Ascending aorta (tissue), 2 donors: ENCODE measurements at regions not wholly inside any gene's neighbourhood (a gene's known extent, or its start where the extent isn't known, plus 50 kb on each side); places are given as distances from the start of the nearest gene placed in this dataset.

Source experiments
- DNase-seq, 2 donors: peaks; one replicate each; pipeline ENCODE4 v3.0.0-alpha.2; 2019; ENCODE audit warnings: low spot score in 2 of 2
- H3K27ac ChIP-seq, 2 donors: fragments of 200-600 bp; sonication (generic); one replicate each; pipeline ENCODE4 v1.5.1; 2016 to 2017; ENCODE audit warnings: mild to moderate bottlenecking in 1 of 2
- H3K27me3 ChIP-seq: fragments of 200-600 bp; sonication (generic); one replicate; pipeline ENCODE4 v1.5.1; 2017
- H3K36me3 ChIP-seq, 2 donors: fragments of 200-600 bp; sonication (generic); one replicate each; pipeline ENCODE4 v1.5.1; 2016
- H3K4me1 ChIP-seq, 2 donors: fragments of 200-600 bp; sonication (generic); one replicate each; pipeline ENCODE4 v1.5.1; 2016 to 2017; ENCODE audit warnings: mild to moderate bottlenecking in 1 of 2
- H3K4me3 ChIP-seq, 2 donors: fragments of 200-600 bp; sonication (generic); one replicate each; pipeline ENCODE4 v1.5.1; 2016 to 2017; ENCODE audit warnings: mild to moderate bottlenecking in 1 of 2
- H3K9me3 ChIP-seq, 2 donors: fragments of 200-600 bp; sonication (generic); one replicate each; pipeline ENCODE4 v1.5.1; 2016
- intact Hi-C: fragments of 100-400 bp; cut with DNase I; formaldehyde crosslinking; loops from one replicate; pipeline ENCODE4 v1.15.1; 2023
- TF ChIP-seq, protein P1 (sequence below), 3 experiments: fragments of 200-600 bp in 2 of 3; fragments of 450-650 bp in 1 of 3; sonication (generic) in 2 of 3; IDR thresholded peaks; one replicate each; pipeline ENCODE4 v1.5.1; 2016 to 2019; ENCODE audit warnings: antibody characterized with exemption in 3 of 3, mild to moderate bottlenecking in 1 of 3, moderate library complexity in 1 of 3

DNA sequence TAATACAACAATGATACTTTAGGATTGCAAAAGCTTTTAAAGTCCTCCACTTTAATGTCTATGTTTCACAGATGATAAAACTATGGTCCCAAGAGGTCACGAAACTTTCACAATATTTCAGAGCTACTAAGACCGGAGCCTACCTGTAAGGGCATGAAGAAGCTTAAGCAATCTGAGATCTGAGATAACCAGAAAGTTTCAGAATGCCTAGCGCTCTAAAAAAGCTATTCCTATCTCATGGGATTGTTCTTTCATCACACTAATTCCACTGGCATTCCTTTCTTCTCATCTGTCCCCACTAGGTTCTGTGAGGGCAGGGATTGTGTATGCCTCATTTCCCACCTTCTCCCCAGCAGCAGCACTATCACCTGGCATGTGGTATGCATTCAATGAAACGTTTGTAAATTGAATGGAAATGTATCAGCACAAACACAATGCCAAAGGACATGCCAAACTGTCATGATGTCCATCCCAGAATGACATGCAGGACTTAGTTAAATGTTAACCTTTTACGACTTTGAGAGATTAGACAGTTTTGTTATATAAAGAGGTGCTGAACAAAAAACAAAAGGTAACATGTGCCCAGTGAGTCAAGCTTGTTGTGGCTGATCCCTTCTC, 104.7 kb upstream of the NR2F2 start:
- no peaks in the 10 kb centered on the region for H3K36me3 ChIP-seq
- intact Hi-C loops = no loop called here
- DNase-seq = no peak
- no peaks in the 10 kb centered on the region for H3K4me1 ChIP-seq
- H3K27ac ChIP-seq = no peak overlapping the region
- no peaks in the 10 kb centered on the region for H3K27me3 ChIP-seq
- TF ChIP-seq, protein P1, sequence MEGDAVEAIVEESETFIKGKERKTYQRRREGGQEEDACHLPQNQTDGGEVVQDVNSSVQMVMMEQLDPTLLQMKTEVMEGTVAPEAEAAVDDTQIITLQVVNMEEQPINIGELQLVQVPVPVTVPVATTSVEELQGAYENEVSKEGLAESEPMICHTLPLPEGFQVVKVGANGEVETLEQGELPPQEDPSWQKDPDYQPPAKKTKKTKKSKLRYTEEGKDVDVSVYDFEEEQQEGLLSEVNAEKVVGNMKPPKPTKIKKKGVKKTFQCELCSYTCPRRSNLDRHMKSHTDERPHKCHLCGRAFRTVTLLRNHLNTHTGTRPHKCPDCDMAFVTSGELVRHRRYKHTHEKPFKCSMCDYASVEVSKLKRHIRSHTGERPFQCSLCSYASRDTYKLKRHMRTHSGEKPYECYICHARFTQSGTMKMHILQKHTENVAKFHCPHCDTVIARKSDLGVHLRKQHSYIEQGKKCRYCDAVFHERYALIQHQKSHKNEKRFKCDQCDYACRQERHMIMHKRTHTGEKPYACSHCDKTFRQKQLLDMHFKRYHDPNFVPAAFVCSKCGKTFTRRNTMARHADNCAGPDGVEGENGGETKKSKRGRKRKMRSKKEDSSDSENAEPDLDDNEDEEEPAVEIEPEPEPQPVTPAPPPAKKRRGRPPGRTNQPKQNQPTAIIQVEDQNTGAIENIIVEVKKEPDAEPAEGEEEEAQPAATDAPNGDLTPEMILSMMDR (IDR thresholded peaks at IDR 0.05) = no peak
- H3K9me3 ChIP-seq = no peaks in the 10 kb centered on the region
- no peak overlapping the region for H3K4me3 ChIP-seq

DNA sequence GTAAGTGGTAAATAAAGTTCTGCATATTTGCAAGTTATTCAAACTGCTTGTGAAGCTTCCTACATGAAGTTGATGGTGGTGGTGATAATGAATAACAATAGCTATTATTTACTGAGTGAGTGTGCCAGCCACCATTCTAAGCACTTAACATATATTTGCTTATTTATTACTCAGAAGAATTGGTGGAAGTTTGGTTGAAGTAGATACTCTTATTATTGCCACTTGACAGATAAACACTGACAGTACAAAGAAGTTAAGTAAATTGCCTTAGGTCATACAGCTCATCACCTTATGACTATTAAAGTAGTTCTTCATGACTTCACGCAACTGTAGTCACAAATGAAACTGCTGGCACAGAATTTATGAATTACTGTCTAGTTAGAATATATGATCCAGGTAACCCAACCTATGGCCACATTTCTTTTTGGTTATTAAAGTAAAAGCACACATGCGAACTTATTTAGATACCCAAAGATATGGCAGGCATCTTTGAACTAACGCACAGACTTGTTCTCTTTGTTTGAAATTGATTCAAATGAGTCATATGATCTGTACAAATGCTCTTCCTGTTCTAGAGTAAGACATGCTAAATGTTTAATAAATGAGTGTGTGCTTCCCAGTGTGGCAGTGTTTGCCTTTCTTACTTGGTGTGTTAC, 99.8 kb upstream of the NR2F2 start:
- Histone ChIP-seq H3K36me3 (no peaks in the 10 kb centered on the region), H3K27ac (no peak overlapping the region), H3K4me1 (no peaks in the 10 kb centered on the region), H3K4me3 (no peak overlapping the region), H3K9me3 (no peaks in the 10 kb centered on the region), H3K27me3 (no peaks in the 10 kb centered on the region)
- TF ChIP-seq, protein P1 (IDR thresholded peaks at IDR 0.05) = no peak
- DNase-seq = no peak
- intact Hi-C loops = no loop called here

DNA sequence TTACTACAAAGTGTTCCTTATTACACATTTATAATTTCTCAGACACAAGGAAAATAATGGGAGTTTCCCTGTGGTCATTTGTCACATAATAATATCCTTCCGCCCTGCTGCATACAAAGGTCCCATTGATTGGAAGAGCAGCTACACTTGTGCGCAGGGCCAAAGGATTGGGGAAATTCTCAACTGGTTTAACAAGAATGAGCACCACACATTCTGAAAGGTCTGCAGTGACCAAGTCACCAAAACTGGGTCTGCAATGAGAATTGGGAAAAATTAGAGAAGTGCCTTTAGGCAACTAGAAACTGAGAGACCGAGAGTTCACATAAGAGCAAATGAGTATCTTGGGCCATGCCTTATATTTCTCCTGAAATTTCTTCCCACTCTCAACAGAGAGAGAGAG, 98.2 kb upstream of the NR2F2 start:
- no peak overlapping the region for H3K27ac ChIP-seq
- intact Hi-C loops = no loop called here

DNA sequence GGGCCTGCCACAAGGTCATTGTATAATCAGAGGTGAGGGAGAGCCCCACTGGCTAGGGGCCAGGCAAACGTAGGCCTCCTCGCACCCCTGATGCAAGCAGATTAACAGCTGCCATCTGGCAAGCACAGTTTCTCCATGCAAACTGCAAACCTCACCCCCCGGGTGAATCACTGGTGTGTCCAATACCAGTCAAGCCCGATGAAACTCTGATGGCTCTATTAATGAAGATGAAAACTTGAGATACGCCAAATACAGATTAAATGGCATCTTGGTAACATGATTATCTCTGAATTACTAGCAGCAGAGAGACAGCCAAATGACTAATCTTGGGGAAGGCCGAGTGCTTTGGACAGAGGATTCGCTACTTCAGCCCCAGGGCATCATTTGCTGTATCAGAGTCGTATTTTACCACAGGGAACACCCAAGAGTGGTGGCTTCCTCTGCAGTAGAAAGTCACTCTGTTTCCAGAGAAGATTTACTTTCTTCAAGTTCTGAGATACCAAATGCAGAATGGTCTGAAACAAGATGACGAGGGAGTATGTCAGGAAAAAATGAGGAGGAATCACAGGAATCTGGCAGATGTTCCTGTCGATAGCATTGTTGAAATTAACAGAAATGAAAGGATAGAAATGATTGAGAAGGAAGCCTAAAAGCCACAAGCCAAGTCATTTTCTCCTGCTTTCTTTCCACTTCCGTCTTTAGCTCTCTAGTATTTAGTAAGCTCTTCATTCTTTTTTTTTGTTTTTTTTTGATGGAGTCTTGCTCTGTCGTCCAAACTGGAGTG, 96.2 kb upstream of the NR2F2 start:
- intact Hi-C loops = no loop called here
- Histone ChIP-seq H3K27me3 (no peaks in the 10 kb centered on the region), H3K4me1 (no peaks in the 10 kb centered on the region), H3K36me3 (no peaks in the 10 kb centered on the region), H3K9me3 (no peaks in the 10 kb centered on the region), H3K27ac (no peak overlapping the region), H3K4me3 (no peak overlapping the region)
- TF ChIP-seq, protein P1 (IDR thresholded peaks at IDR 0.05) = no peak
- no peak for DNase-seq

More for the DNA sequence above, 98.2 kb upstream of the NR2F2 start:
- no peaks in the 10 kb centered on the region for H3K27me3 ChIP-seq
- H3K9me3 ChIP-seq = no peaks in the 10 kb centered on the region
- H3K4me1 ChIP-seq = no peaks in the 10 kb centered on the region
- TF ChIP-seq, protein P1 (IDR thresholded peaks at IDR 0.05) = no peak
- H3K36me3 ChIP-seq = no peaks in the 10 kb centered on the region
- no peak overlapping the region for H3K4me3 ChIP-seq
- DNase-seq = no peak

DNA sequence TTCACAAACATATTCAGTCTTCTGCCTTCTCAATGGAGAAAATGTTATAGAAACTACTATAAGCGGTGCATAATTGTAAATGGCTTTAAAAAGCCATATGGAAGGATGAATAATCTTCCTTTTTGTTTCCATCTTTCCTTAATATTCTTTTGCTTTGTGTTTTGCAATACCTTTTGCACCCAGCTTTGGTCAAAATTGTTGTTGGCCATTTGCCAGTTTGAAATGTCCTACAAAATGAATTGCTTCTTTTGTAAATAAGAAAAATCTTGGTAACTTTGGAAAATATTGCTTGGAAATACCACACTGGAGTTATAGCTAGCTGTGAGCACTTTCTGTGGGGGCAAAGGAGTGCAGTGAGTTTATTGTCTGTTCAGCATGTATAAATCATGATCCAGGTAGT, 93.5 kb upstream of the NR2F2 start:
- TF ChIP-seq, protein P1 (IDR thresholded peaks at IDR 0.05) = no peak
- Histone ChIP-seq H3K27ac (no peak overlapping the region), H3K9me3 (peaks cover 0 to 5% of the 10 kb centered on the region in 2 donors), H3K36me3 (no peaks in the 10 kb centered on the region), H3K4me1 (no peaks in the 10 kb centered on the region), H3K27me3 (no peaks in the 10 kb centered on the region), H3K4me3 (no peak overlapping the region)
- intact Hi-C loops = no loop called here
- no peak for DNase-seq
